ENCODE measurements at regions not wholly inside any gene's neighbourhood (a gene's known extent, or its start where the extent isn't known, plus 50 kb on each side); places are given as distances from the start of the nearest gene placed in this dataset.

- RAD21 ChIA-PET (ENCODE audit: low non-redundant PET in 1 of 2, low total read pairs in 2 of 2, uncharacterized antibody in 2 of 2, unreplicated experiment in 2 of 2): no interaction called here
Measured at GRCh38 chr2:104290566-104290891, 563.4 kb upstream of the POU3F3 start.

More at GRCh38 chr2:104290566-104290891, 563.4 kb upstream of the POU3F3 start:
- intact Hi-C loops (cut with micrococcal nuclease): no loop called here
- Histone ChIP-seq H3K27ac (ENCODE audit: low read depth, low read length) (no peak overlapping the region), H3K27me3 (ENCODE audit: insufficient read depth, low read length) (no peaks in the 10 kb centered on the region), H3K4me2 (ENCODE audit: low read length) (no peak overlapping the region), H3K36me3 (ENCODE audit: control insufficient read depth in 1 of 2, insufficient read depth in 2 of 2, low read length in 2 of 2) (no peaks in the 10 kb centered on the region), H2AFZ (ENCODE audit: low read depth, low read length, poor library complexity, severe bottlenecking) (no peak overlapping the region), H4K20me1 (ENCODE audit: insufficient read depth) (no peaks in the 10 kb centered on the region), H3K79me2 (ENCODE audit: insufficient read depth, low read length) (no peaks in the 10 kb centered on the region), H3K9me3 (ENCODE audit: control insufficient read depth in 1 of 2, insufficient read depth in 1 of 2, low read depth in 1 of 2, low read length in 2 of 2) (peaks cover 3 to 16% of the 10 kb centered on the region in 2 experiments; a peak in 2 of 4 replicates), H3K9me2 (ENCODE audit: insufficient read depth) (no peaks in the 10 kb centered on the region), H3K4me1 (ENCODE audit: control insufficient read depth in 1 of 2, insufficient read depth in 2 of 2, low read length in 2 of 2) (no peaks in the 10 kb centered on the region), H3K9ac (ENCODE audit: low read length) (no peak overlapping the region), H3K4me3 (replicated peaks in 1 of 2; ENCODE audit: low read depth in 1 of 2, low read length in 2 of 2) (no peak overlapping the region)
- no TSS peak for BruUV-seq (replicated peaks)
- POLR2A ChIA-PET: no interaction called here
- CTCF ChIA-PET: no interaction called here
- no peak for TF ChIP-seq MAX (IDR thresholded peaks at IDR 0.05)
- no peak for TF ChIP-seq CTCF (IDR thresholded peaks at IDR 0.05 in 2 of 3, conservative IDR thresholded peaks at IDR 0.05 in 1 of 3; ENCODE audit: borderline replicate concordance in 1 of 3, insufficient read depth in 1 of 3, low read depth in 2 of 3, low read length in 2 of 3)
- TF ChIP-seq ZBTB33 (IDR thresholded peaks at IDR 0.05; ENCODE audit: extremely low read depth, insufficient replicate concordance, low read length): no peak
- TF ChIP-seq EGR1 (IDR thresholded peaks at IDR 0.05; ENCODE audit: low read depth): no peak
- no peak for TF ChIP-seq ZNF274 (IDR thresholded peaks at IDR 0.05; ENCODE audit: low read depth, low read length)
- no peak for TF ChIP-seq JUND (IDR thresholded peaks at IDR 0.05)
- no peak for TF ChIP-seq EZH2 (IDR thresholded peaks at IDR 0.05)
- TF ChIP-seq POLR2AphosphoS5 (IDR thresholded peaks at IDR 0.05; ENCODE audit: low read depth, low read length): no peak
- no peak for TF ChIP-seq ZFX (IDR thresholded peaks at IDR 0.05)
- no peak for TF ChIP-seq SP1 (IDR thresholded peaks at IDR 0.05; ENCODE audit: low read depth)
- no peak for TF ChIP-seq SIN3A (IDR thresholded peaks at IDR 0.05; ENCODE audit: low read depth)
- TF ChIP-seq POLR2A (IDR thresholded peaks at IDR 0.05; ENCODE audit: borderline replicate concordance, extremely low read depth, insufficient read depth, insufficient read length): no peak
- TF ChIP-seq RAD21 (IDR thresholded peaks at IDR 0.05; ENCODE audit: low read depth): no peak
- no peak for TF ChIP-seq SRF (IDR thresholded peaks at IDR 0.05; ENCODE audit: low read depth)
- no peak for TF ChIP-seq ELF1 (IDR thresholded peaks at IDR 0.05; ENCODE audit: borderline replicate concordance, low read depth)
- TF ChIP-seq FOSL1 (IDR thresholded peaks at IDR 0.05; ENCODE audit: low read depth): no peak
- TF ChIP-seq TCF7L2 (IDR thresholded peaks at IDR 0.05; ENCODE audit: borderline replicate concordance, extremely low read depth, insufficient read depth, insufficient read length): no peak
- DNase-seq (ENCODE audit: low read depth, low spot score) (no peak), ATAC-seq (no peak)
